ENCODE measurements at regions not wholly inside any gene's neighbourhood (a gene's known extent, or its start where the extent isn't known, plus 50 kb on each side); places are given as distances from the start of the nearest gene placed in this dataset.

- no peaks in the 10 kb centered on the region for H3K36me3 ChIP-seq
- no peaks in the 10 kb centered on the region for H3K9me3 ChIP-seq
- H3K27me3 ChIP-seq, result no peaks in the 10 kb centered on the region
- DNase-seq (ENCODE audit: extremely low spot score in 2 of 2), result no peak
- no peaks in the 10 kb centered on the region for H3K4me1 ChIP-seq
- no peak overlapping the region for H3K27ac ChIP-seq
- intact Hi-C loops (cut with DNase I), result no loop called here
- no peak overlapping the region for H3K4me3 ChIP-seq
- TF ChIP-seq POLR2AphosphoS5 (IDR thresholded peaks at IDR 0.05; ENCODE audit: insufficient read depth in 1 of 2, low read depth in 1 of 2) (no peak), CTCF (IDR thresholded peaks at IDR 0.05) (no peak), POLR2A (IDR thresholded peaks at IDR 0.05) (no peak)
These were observed 155.7 kb upstream of the BLID start for GRCh38 chr11:122271745-122272144.

GRCh38 chr11:122271137-122271536 is 155.1 kb upstream of the BLID start:
- TF ChIP-seq POLR2AphosphoS5 (IDR thresholded peaks at IDR 0.05; ENCODE audit: insufficient read depth in 1 of 2, low read depth in 1 of 2) (no peak), POLR2A (IDR thresholded peaks at IDR 0.05) (no peak), CTCF (IDR thresholded peaks at IDR 0.05) (no peak)
- DNase-seq (ENCODE audit: extremely low spot score in 2 of 2), result no peak
- Histone ChIP-seq H3K4me1 (no peaks in the 10 kb centered on the region), H3K4me3 (no peak overlapping the region), H3K27me3 (no peaks in the 10 kb centered on the region), H3K36me3 (no peaks in the 10 kb centered on the region), H3K9me3 (no peaks in the 10 kb centered on the region), H3K27ac (no peak overlapping the region)
- intact Hi-C loops (cut with DNase I), result no loop called here

- no peaks in the 10 kb centered on the region for H3K9me3 ChIP-seq
- DNase-seq (ENCODE audit: extremely low spot score in 2 of 2), result no peak
- no peak overlapping the region for H3K4me3 ChIP-seq
- no peak overlapping the region for H3K27ac ChIP-seq
- intact Hi-C loops (cut with DNase I), result no loop called here
- no peaks in the 10 kb centered on the region for H3K36me3 ChIP-seq
- no peaks in the 10 kb centered on the region for H3K27me3 ChIP-seq
- TF ChIP-seq POLR2A (IDR thresholded peaks at IDR 0.05) (no peak), CTCF (IDR thresholded peaks at IDR 0.05) (no peak), POLR2AphosphoS5 (IDR thresholded peaks at IDR 0.05; ENCODE audit: insufficient read depth in 1 of 2, low read depth in 1 of 2) (no peak)
- H3K4me1 ChIP-seq, result no peaks in the 10 kb centered on the region
These were observed 154.5 kb upstream of the BLID start for GRCh38 chr11:122270535-122270934.

GRCh38 chr11:122269824-122270223 is 153.8 kb upstream of the BLID start:
- intact Hi-C loops (cut with DNase I), result no loop called here
- no peak for DNase-seq (ENCODE audit: extremely low spot score in 2 of 2)
- Histone ChIP-seq H3K27ac (no peak overlapping the region), H3K9me3 (no peaks in the 10 kb centered on the region), H3K4me1 (no peaks in the 10 kb centered on the region), H3K27me3 (no peaks in the 10 kb centered on the region), H3K36me3 (no peaks in the 10 kb centered on the region), H3K4me3 (no peak overlapping the region)
- TF ChIP-seq POLR2A (IDR thresholded peaks at IDR 0.05) (no peak), CTCF (IDR thresholded peaks at IDR 0.05) (no peak), POLR2AphosphoS5 (IDR thresholded peaks at IDR 0.05; ENCODE audit: insufficient read depth in 1 of 2, low read depth in 1 of 2) (no peak)

- intact Hi-C loops (cut with DNase I), result no loop called here
- TF ChIP-seq POLR2A (IDR thresholded peaks at IDR 0.05) (no peak), POLR2AphosphoS5 (IDR thresholded peaks at IDR 0.05; ENCODE audit: insufficient read depth in 1 of 2, low read depth in 1 of 2) (no peak), CTCF (IDR thresholded peaks at IDR 0.05) (no peak)
- H3K27me3 ChIP-seq, result no peaks in the 10 kb centered on the region
- H3K9me3 ChIP-seq, result no peaks in the 10 kb centered on the region
- no peaks in the 10 kb centered on the region for H3K36me3 ChIP-seq
- H3K27ac ChIP-seq, result no peak overlapping the region
- no peaks in the 10 kb centered on the region for H3K4me1 ChIP-seq
- no peak for DNase-seq (ENCODE audit: extremely low spot score in 2 of 2)
- H3K4me3 ChIP-seq, result no peak overlapping the region
These were observed 152.7 kb upstream of the BLID start for GRCh38 chr11:122268601-122269130.

All from vagina (tissue), 2 donors.